ENCODE measurements at regions not wholly inside any gene's neighbourhood (a gene's known extent, or its start where the extent isn't known, plus 50 kb on each side); places are given as distances from the start of the nearest gene placed in this dataset.

DNA sequence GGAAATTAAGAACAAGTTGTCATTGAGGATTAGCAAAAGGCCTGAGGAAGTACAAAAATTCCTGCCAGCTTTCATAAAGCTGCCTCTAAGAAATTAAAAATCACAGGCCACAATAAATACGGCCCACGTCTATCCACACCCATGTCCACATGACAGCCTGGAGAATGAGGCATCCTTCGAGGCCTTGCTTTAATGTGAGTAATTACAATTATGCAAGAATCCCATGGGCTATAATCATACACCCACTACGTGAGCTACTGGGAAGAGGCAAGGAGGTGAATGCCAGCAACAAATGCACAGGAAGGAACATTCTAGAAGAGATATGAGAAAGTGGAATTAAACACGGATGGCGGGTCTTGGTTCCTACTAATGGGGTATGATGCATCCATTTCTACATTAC lies 65.4 kb upstream of the ZFHX3 start:
- H3K18ac ChIP-seq (ENCODE audit: extremely low read depth, low read length), result no peak overlapping the region
- H4K91ac ChIP-seq (replicated peaks; ENCODE audit: insufficient read length, low read length), result no peak overlapping the region
- no peaks in the 10 kb centered on the region for H3K79me2 ChIP-seq (ENCODE audit: control insufficient read depth in 1 of 2, insufficient read depth in 2 of 2, low read length in 2 of 2)
- no peak overlapping the region for H3K4ac ChIP-seq (replicated peaks; ENCODE audit: insufficient read length, low read depth, low read length)
- H3K4me3 ChIP-seq (ENCODE audit: extremely low read depth in 1 of 4, insufficient read depth in 2 of 4, low read depth in 3 of 4, low read length in 4 of 4), result no peak overlapping the region
- no peak for TF ChIP-seq JUND (IDR thresholded peaks at IDR 0.05; ENCODE audit: low read length)
- TF ChIP-seq, protein P1, sequence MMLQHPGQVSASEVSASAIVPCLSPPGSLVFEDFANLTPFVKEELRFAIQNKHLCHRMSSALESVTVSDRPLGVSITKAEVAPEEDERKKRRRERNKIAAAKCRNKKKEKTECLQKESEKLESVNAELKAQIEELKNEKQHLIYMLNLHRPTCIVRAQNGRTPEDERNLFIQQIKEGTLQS (IDR thresholded peaks at IDR 0.05; ENCODE audit: insufficient read depth, low read depth, low read length), result no peak
- TF ChIP-seq KDM1A (IDR thresholded peaks at IDR 0.05; ENCODE audit: borderline replicate concordance, low read length), result no peak
- FAIRE-seq (no peak), DNase-seq (ENCODE audit: low read depth in 1 of 2, low spot score in 2 of 2) (no peak)
- no peaks in the 10 kb centered on the region for H4K20me1 ChIP-seq (replicated peaks in 1 of 2; ENCODE audit: control insufficient read depth in 1 of 2, insufficient read depth in 2 of 2, low read length in 2 of 2)
- ChIA-PET CTCF (ENCODE audit: partially characterized antibody) (interaction anchor here (1.9 to 2.2 kb wide), 2 partner anchors 18 to 118 kb away, joined by 6 read pairs; no protein-coding TSS in a partner anchor), POLR2A (ENCODE audit: partially characterized antibody) (no interaction called here)
- H3K9me3 ChIP-seq (ENCODE audit: insufficient read depth in 2 of 2, low read depth in 1 of 2, low read length in 1 of 2), result no peaks in the 10 kb centered on the region; a peak in 2 of 4 replicates
- H2BK12ac ChIP-seq (ENCODE audit: low read depth, low read length), result no peak overlapping the region
- no peaks in the 10 kb centered on the region for H3K79me1 ChIP-seq (ENCODE audit: low read depth, low read length)
- H3K36me3 ChIP-seq (ENCODE audit: control insufficient read depth in 2 of 4, insufficient read depth in 4 of 4, low read length in 3 of 4), result no peaks in the 10 kb centered on the region
- no peak overlapping the region for H2BK15ac ChIP-seq (ENCODE audit: low read length)
- no peak overlapping the region for H4K8ac ChIP-seq (ENCODE audit: extremely low read depth, insufficient read depth, low read length)
- H3K27ac ChIP-seq (ENCODE audit: low read depth, low read length), result no peak overlapping the region
- no peaks in the 10 kb centered on the region for H3K23me2 ChIP-seq (ENCODE audit: low read depth, low read length)
- H2BK120ac ChIP-seq (replicated peaks; ENCODE audit: low read depth, low read length), result no peak overlapping the region
- no peaks in the 10 kb centered on the region for H3K27me3 ChIP-seq (replicated peaks in 1 of 4; ENCODE audit: control insufficient read depth in 3 of 4, extremely low read depth in 1 of 4, insufficient read depth in 3 of 4, low read length in 3 of 4)
- H4K5ac ChIP-seq (ENCODE audit: insufficient read length, low read depth, low read length), result no peak overlapping the region
- H3K14ac ChIP-seq (ENCODE audit: insufficient read length), result no peak overlapping the region
- H3K4me2 ChIP-seq (ENCODE audit: insufficient read depth in 1 of 2, low read depth in 2 of 2, low read length in 2 of 2), result no peak overlapping the region
- no peak overlapping the region for H2BK20ac ChIP-seq (ENCODE audit: low read length)
- H2AK5ac ChIP-seq (ENCODE audit: low read depth, low read length), result no peak overlapping the region
- no peak overlapping the region for H3K23ac ChIP-seq (ENCODE audit: insufficient read length)
- WGBS, 2 experiments (ENCODE audit: extremely low coverage in 1 of 2, insufficient coverage in 1 of 2, insufficient read length in 1 of 2, insufficient replicate concordance in 2 of 2, low coverage in 1 of 2, low lambda C conversion rate in 2 of 2, missing lambda C conversion rate in 1 of 2), result 85% methylated on average over 6 of the region's 6 CpGs; no CpG with 5 or more reads in 1 of the 2 experiments
- no peak overlapping the region for H2AFZ ChIP-seq (ENCODE audit: low read length)
- no peak overlapping the region for H3K56ac ChIP-seq (replicated peaks; ENCODE audit: insufficient read length, low read depth, low read length)
- no peak overlapping the region for H3K9ac ChIP-seq (replicated peaks in 1 of 4; ENCODE audit: extremely low read depth in 1 of 4, low read depth in 3 of 4, low read length in 3 of 4)
- H3K4me1 ChIP-seq (replicated peaks in 1 of 4; ENCODE audit: control insufficient read depth in 3 of 4, insufficient read depth in 4 of 4, low read length in 3 of 4), result 0 out of 7 replicates have a peak, but pooled peaks cover 0 to 2% (median 0%) of the 10 kb centered on the region in 4 experiments
- H2BK5ac ChIP-seq (ENCODE audit: low read depth, low read length), result no peak overlapping the region

Data from H1 (cell line).